ENCODE measurements at regions not wholly inside any gene's neighbourhood (a gene's known extent, or its start where the extent isn't known, plus 50 kb on each side); places are given as distances from the start of the nearest gene placed in this dataset.

- TF ChIP-seq POLR2A (IDR thresholded peaks at IDR 0.05; ENCODE audit: low read length) (no peak), GATA1 (IDR thresholded peaks at IDR 0.05; ENCODE audit: low read depth, low read length) (no peak)
These were observed 81.1 kb downstream of the PLK2 start for GRCh38 chr5:58378613-58379390.
